ENCODE measurements at regions not wholly inside any gene's neighbourhood (a gene's known extent, or its start where the extent isn't known, plus 50 kb on each side); places are given as distances from the start of the nearest gene placed in this dataset.
"Not testable (repeated sequence)": the region's sequence is repeated elsewhere in the genome, so short reads cannot be mapped to it uniquely, and the experiment has no call there.

- DNase-seq (ENCODE audit: low spot score): not testable (repeated sequence)
These were observed 150.6 kb upstream of the ANKFN1 start for GRCh38 chr17:56002656-56003055.

DNA sequence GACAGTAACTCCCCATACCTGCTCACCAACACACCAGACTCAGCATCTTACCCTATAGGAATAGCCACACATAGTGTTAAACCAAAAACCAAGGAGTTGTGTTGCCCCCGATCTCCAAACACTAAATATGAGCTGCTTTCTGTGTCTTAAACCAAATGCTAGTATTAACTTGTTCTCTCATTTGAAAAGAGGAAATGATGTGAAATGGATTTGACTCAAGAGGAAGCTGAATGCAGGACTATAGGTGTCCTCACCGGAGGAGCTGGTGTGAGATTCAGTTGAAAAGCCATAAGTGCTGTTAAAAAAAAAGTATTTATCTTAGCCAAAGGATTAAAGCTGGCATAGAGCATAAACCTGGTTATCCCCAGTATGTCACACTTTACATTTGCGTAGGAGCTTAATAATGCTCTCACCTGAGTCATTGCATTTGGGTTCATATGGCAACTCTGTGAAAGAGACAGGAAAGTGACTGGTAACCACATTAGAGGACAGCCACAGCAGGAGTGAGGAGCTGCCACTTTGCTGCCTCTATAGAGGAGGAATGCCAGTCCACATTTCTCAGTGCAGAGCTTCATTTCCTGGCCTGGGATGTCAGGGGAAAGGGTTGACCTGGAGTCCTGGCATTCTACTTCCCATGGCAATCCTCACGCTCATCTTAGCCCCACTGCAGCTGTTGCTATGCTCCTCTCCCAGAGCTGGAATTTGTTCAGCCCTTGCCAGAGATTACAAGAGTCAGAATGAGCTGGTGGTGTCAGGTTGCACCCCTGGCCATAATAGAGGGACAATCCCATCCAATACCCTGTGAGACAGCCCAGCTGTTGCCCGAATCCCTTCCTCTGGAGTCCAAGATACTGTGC lies 143.3 kb upstream of the ANKFN1 start:
- DNase-seq (ENCODE audit: low spot score): no peak

- no peak for DNase-seq (ENCODE audit: low spot score)
These were observed 141.7 kb upstream of the ANKFN1 start for GRCh38 chr17:56011406-56012131.

- DNase-seq (ENCODE audit: low spot score): no peak
These were observed 135.1 kb upstream of the ANKFN1 start for GRCh38 chr17:56018211-56018610.

DNA sequence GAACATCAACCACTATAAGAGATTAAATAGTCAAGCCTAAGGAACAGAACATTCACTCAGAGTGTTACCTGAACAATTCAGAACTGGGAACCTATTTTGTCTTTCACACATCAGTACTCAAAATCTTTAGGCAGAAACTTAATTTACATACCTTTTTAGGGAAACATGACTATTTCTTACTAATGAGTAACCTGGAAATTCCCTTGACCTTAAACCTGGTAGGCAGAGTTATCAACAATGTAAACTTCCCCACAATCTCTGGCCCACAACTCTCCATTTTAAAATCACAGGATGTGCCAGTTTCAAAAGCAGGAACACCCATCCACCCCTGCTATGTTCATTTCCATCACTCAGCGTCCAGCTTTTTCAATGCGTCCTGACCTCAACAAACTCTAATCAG lies 132.9 kb upstream of the ANKFN1 start:
- no peak for DNase-seq (ENCODE audit: low spot score)

- DNase-seq (ENCODE audit: low spot score): no peak
These were observed 131.5 kb upstream of the ANKFN1 start for GRCh38 chr17:56021681-56022190.

GRCh38 chr17:56023851-56024250 lies 129.4 kb upstream of the ANKFN1 start:
- DNase-seq (ENCODE audit: low spot score): no peak

DNA sequence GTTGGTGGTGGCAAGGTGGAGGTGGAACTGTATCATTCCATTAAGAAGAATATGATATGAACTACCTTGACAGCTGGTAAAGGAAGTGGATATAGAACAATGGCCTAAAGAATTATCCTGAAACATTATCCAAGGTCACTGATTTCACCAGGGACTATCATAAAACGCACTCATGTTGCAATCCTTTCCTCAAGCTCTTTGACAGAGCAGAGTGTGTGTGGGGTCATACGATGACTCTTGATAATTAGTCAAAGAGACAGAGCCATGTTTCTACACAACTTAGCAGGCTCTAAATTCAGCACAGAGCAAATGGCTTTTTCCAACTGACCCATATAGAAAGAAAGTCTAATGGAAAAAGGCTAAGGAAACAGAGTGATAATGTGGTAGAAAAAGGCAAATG lies 126.4 kb upstream of the ANKFN1 start:
- DNase-seq (ENCODE audit: low spot score): no peak

GRCh38 chr17:56028837-56029236 lies 124.4 kb upstream of the ANKFN1 start:
- DNase-seq (ENCODE audit: low spot score): no peak

- DNase-seq (ENCODE audit: low spot score): no peak
These were observed 123.2 kb upstream of the ANKFN1 start for GRCh38 chr17:56030009-56030624.

DNA sequence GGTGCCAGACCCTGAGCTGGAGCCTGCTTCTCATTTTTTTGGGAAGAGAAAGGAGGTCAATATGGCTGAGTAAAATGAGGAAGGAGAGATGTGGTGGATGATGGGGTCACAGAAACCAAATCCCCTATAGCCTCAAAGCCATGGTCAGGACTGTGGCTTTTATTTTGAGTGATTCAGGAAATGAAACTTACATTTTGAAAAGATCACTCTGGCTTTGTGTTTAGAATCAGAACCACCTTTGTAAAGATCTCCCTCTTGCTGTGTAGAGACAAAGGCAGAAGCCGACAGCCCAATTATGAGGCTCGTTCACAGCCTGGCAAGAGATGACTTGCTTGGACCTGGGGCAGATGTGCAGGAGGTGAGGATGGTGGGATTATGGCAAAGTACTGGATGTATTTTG lies 121.6 kb upstream of the ANKFN1 start:
- DNase-seq (ENCODE audit: low spot score): no peak

- DNase-seq (ENCODE audit: low spot score): no peak
These were observed 119.1 kb upstream of the ANKFN1 start for GRCh38 chr17:56034197-56034635.

DNA sequence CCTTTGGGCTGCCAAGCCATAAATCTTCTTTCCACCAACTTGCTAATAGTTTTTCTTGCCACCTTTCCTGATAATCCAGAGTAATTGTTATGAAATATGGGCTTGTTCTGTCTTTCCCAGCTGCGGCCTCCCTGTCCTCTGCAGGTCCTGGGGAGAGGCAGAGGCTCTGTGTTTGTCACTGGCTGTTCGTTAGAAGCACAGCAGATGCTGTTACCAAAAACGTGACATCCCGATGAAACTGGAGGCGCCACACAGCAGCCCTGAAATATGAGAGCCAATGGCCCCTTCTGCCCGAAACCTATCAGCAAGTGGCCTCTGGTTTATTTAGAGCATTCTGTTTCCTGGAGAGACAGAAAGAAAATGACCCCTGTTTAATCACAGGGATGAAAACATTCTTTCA lies 115.1 kb upstream of the ANKFN1 start:
- DNase-seq (ENCODE audit: low spot score): no peak

- no peak for DNase-seq (ENCODE audit: low spot score)
These were observed 107.4 kb upstream of the ANKFN1 start for GRCh38 chr17:56045872-56046271.

DNA sequence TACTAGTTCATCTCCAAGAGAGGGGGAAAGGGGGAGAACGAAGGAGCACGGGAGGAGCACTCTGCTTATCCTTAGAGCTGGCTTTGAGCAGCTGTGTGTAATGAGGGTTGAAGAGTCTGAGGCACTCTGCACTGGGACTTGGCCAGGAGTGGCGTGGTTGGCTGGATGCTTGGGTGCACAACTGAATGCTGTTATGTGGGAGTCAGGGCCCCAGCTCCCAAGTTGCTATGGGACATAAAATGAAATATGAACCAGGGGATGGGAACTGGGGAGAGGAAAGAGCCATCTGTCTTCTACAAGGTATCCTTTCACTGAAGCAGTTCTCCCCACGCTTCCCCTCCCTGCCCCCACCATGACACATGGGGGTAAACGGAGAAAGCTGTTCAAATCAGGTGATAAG lies 105.9 kb upstream of the ANKFN1 start:
- DNase-seq (ENCODE audit: low spot score): no peak

GRCh38 chr17:56057869-56058268 lies 95.4 kb upstream of the ANKFN1 start:
- DNase-seq (ENCODE audit: low spot score): no peak

GRCh38 chr17:56064506-56064905 lies 88.8 kb upstream of the ANKFN1 start:
- DNase-seq (ENCODE audit: low spot score): no peak

GRCh38 chr17:56074361-56074890 lies 78.8 kb upstream of the ANKFN1 start:
- DNase-seq (ENCODE audit: low spot score): no peak

DNA sequence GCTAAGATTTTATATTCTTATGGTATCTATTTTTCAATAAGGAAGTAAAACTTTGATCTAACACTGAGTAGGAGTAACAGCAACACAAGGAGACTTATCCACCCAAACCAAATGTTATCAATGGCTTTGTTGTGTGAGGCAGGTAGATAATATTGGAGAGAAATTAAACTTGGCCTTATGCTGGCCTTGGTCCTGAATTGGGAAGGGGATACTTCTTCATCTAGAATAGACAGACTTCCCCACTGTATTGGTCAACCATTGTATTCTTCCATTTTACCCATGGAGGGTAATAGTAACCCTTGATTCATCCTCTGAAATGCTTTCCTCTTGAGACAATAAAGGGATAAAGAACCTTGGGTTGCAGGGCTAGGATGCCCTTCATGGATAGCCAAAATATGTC lies 76.3 kb upstream of the ANKFN1 start:
- no peak for DNase-seq (ENCODE audit: low spot score)

DNA sequence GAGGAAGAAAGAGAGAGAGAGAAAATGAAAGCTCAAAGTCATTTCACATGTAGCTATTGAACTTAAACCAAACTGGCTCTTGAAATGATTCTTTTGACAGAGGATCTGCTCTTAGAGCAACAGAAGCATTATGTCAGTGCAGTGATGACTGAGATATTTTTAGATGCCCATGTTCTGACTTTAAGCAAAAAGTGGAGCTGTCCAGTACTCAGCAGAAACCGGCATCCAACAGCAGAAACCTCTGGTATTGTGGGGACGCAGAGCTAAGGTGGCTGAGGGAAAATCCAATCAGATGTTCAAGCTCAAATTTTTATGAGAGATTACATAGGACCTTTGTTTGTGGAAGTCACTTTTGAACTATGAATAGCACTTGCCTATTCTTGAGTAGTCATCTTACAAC lies 69.8 kb upstream of the ANKFN1 start:
- no peak for DNase-seq (ENCODE audit: low spot score)

DNA sequence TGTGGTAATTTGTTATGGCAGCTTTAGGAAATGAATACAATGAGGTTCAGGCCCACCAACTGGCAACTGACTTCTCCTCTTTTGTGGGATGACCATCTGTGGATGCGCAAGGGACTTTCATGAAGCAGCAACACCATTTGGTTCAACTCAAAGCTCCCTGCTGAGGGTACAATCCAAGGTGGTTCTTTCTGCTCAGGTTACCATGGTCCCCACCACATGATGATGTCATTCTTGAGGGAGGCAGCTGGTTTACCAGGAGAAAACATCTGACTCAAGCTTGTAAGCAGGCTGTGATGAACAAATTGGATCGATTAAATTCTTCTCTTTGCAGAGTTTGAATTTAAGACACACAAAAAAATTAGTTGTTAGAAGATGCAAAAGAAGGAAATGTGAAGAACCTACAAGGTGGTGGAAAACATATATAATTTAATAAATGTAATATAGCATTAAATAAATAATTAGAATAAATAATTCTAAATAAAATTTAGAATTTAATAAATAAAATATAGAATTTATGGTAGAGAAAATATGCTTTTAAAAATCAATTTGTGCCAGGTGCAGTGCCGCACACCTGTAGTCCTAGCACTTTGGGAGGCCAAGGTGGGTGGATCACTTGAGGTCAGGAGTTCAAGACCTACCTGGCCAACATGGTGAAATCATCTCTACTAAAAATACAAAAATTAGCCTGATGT lies 67.6 kb upstream of the ANKFN1 start:
- no peak for DNase-seq (ENCODE audit: low spot score)

- no peak for DNase-seq (ENCODE audit: low spot score)
These were observed 66.1 kb upstream of the ANKFN1 start for GRCh38 chr17:56087199-56087598.

Data from GM03348 (cell line).